MM.1S (cell line): ENCODE measurements at regions not wholly inside any gene's neighbourhood (a gene's known extent, or its start where the extent isn't known, plus 50 kb on each side); places are given as distances from the start of the nearest gene placed in this dataset.

ENCODE experiments used
- EZH2phosphoT487 ChIP-seq: fragments of 300-600 bp; sonication (generic); IDR thresholded peaks from 2 replicates; pipeline ENCODE4 v1.6.1; 2018; ENCODE audit warnings: antibody characterized with exemption, low read length
- TF ChIP-seq, protein P1 (sequence below): fragments of 300-600 bp; sonication (generic); IDR thresholded peaks from 2 replicates; pipeline ENCODE4 v1.5.1; 2016; ENCODE audit warnings: antibody characterized with exemption, low read length, mixed read lengths

DNA sequence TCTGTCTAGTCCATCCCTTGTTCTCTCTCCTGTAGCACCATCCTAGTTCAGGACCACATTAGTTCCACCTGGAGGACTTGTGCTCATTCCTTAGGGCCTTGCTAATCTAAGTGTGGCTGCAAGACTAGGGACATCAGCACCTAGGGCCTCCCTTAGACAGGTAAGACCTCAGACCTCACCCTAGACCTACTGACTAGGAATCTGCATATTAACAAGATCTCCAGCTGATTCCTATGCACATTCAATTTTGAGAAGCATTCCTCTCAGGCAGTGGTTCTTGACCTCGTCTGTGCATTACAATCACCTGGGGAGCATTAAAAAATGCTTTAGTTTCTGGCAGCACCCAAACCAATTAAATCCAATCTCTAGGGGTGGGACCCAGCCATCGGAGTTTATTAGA lies 238.4 kb upstream of the RGMA start:
- TF ChIP-seq, protein P1, sequence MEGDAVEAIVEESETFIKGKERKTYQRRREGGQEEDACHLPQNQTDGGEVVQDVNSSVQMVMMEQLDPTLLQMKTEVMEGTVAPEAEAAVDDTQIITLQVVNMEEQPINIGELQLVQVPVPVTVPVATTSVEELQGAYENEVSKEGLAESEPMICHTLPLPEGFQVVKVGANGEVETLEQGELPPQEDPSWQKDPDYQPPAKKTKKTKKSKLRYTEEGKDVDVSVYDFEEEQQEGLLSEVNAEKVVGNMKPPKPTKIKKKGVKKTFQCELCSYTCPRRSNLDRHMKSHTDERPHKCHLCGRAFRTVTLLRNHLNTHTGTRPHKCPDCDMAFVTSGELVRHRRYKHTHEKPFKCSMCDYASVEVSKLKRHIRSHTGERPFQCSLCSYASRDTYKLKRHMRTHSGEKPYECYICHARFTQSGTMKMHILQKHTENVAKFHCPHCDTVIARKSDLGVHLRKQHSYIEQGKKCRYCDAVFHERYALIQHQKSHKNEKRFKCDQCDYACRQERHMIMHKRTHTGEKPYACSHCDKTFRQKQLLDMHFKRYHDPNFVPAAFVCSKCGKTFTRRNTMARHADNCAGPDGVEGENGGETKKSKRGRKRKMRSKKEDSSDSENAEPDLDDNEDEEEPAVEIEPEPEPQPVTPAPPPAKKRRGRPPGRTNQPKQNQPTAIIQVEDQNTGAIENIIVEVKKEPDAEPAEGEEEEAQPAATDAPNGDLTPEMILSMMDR: no peak
- no peak for TF ChIP-seq EZH2phosphoT487
